H9 (cell line): ENCODE measurements at regions not wholly inside any gene's neighbourhood (a gene's known extent, or its start where the extent isn't known, plus 50 kb on each side); places are given as distances from the start of the nearest gene placed in this dataset.

Source experiments
- DNase-seq: peaks from one replicate; pipeline ENCODE4 v3.0.0-alpha.2; 2017
- H2AFZ ChIP-seq: one replicate; pipeline ENCODE4 v1.6.1; 2013; ENCODE audit warnings: mild to moderate bottlenecking, low read length, control low read depth, moderate library complexity
- H2AK5ac ChIP-seq: 2 replicates; pipeline ENCODE4 v1.6.1; 2013; ENCODE audit warnings: low read length, control low read depth, mixed read lengths; ENCODE audit not compliant: insufficient read length
- H2BK120ac ChIP-seq: one replicate; pipeline ENCODE4 v1.6.1; 2013; ENCODE audit warnings: low read depth, mild to moderate bottlenecking, low read length, control low read depth, inconsistent platforms; ENCODE audit not compliant: poor library complexity, severe bottlenecking
- H2BK12ac ChIP-seq: 2 replicates; pipeline ENCODE4 v1.6.1; 2013; ENCODE audit warnings: low read length, control low read depth, mixed read lengths, low read depth; ENCODE audit not compliant: insufficient read length
- H2BK15ac ChIP-seq: 2 replicates; pipeline ENCODE4 v1.6.1; 2013; ENCODE audit warnings: low read depth, low read length, control low read depth
- H2BK20ac ChIP-seq: one replicate; pipeline ENCODE4 v1.6.1; 2013; ENCODE audit warnings: low read depth, mild to moderate bottlenecking, low read length, control low read depth, inconsistent platforms; ENCODE audit not compliant: poor library complexity, severe bottlenecking
- H2BK5ac ChIP-seq: 2 replicates; pipeline ENCODE4 v1.6.1; 2013; ENCODE audit warnings: low read length, control low read depth, mixed read lengths; ENCODE audit not compliant: insufficient read length
- H3K14ac ChIP-seq: 2 replicates; pipeline ENCODE4 v1.6.1; 2013; ENCODE audit warnings: low read length, control low read depth; ENCODE audit not compliant: insufficient read depth
- H3K18ac ChIP-seq: 2 replicates; pipeline ENCODE4 v1.6.1; 2013; ENCODE audit warnings: low read depth, mild to moderate bottlenecking, mixed read lengths, low read length, control low read depth; ENCODE audit not compliant: insufficient read length
- H3K23ac ChIP-seq: 2 replicates; pipeline ENCODE4 v1.6.1; 2013; ENCODE audit warnings: low read length, control low read depth, mixed read lengths, low read depth; ENCODE audit not compliant: insufficient read length
- H3K23me2 ChIP-seq: 2 replicates; pipeline ENCODE4 v1.6.1; 2013; ENCODE audit warnings: low read depth, mild to moderate bottlenecking, mixed read lengths, low read length, control low read depth; ENCODE audit not compliant: insufficient read length, poor library complexity, severe bottlenecking
- H3K27ac ChIP-seq: 2 replicates; pipeline ENCODE4 v1.5.1; 2013; ENCODE audit warnings: low read length, control low read depth, mixed read lengths, low read depth; ENCODE audit not compliant: insufficient read length
- H3K27me3 ChIP-seq: 2 replicates; pipeline ENCODE4 v1.6.1; 2013; ENCODE audit warnings: low read length, control low read depth, inconsistent platforms; ENCODE audit not compliant: insufficient read depth
- H3K4ac ChIP-seq: 2 replicates; pipeline ENCODE4 v1.6.1; 2013; ENCODE audit warnings: low read depth, mild to moderate bottlenecking, control low read depth, inconsistent platforms, low read length, moderate library complexity
- H3K4me1 ChIP-seq: 2 replicates; pipeline ENCODE4 v1.6.1; 2013; ENCODE audit warnings: low read length, control low read depth, inconsistent platforms; ENCODE audit not compliant: insufficient read depth
- H3K4me2 ChIP-seq: 2 replicates; pipeline ENCODE4 v1.6.1; 2013; ENCODE audit warnings: low read length, control low read depth, mixed read lengths; ENCODE audit not compliant: insufficient read length, insufficient read depth
- H3K56ac ChIP-seq: 2 replicates; pipeline ENCODE4 v1.6.1; 2013; ENCODE audit warnings: low read depth, mild to moderate bottlenecking, mixed read lengths, low read length, control low read depth; ENCODE audit not compliant: insufficient read length
- H3K79me1 ChIP-seq: 2 replicates; pipeline ENCODE4 v1.6.1; 2013; ENCODE audit warnings: low read depth, mild to moderate bottlenecking, moderate library complexity, low read length, control low read depth, inconsistent platforms; ENCODE audit not compliant: insufficient read depth, poor library complexity, severe bottlenecking
- H3K79me2 ChIP-seq: 2 replicates; pipeline ENCODE4 v1.6.1; 2013; ENCODE audit warnings: low read length, control low read depth, inconsistent platforms; ENCODE audit not compliant: insufficient read depth
- H3K9ac ChIP-seq: 2 replicates; pipeline ENCODE4 v1.6.1; 2013; ENCODE audit warnings: low read length, control low read depth, mixed read lengths; ENCODE audit not compliant: insufficient read length; ENCODE audit errors: extremely low read depth
- H3K9me3 ChIP-seq: one replicate; pipeline ENCODE4 v1.6.1; 2013; ENCODE audit warnings: low read depth, low read length, inconsistent platforms; ENCODE audit not compliant: control insufficient read depth
- H3T11ph ChIP-seq: one replicate; pipeline ENCODE4 v1.6.1; 2013; ENCODE audit warnings: mild to moderate bottlenecking, low read length, control low read depth, inconsistent platforms
- H4K20me1 ChIP-seq: one replicate; pipeline ENCODE4 v1.6.1; 2013; ENCODE audit not compliant: control insufficient read depth, insufficient read length, insufficient read depth
- H4K5ac ChIP-seq: 2 replicates; pipeline ENCODE4 v1.6.1; 2013; ENCODE audit warnings: low read depth, mild to moderate bottlenecking, mixed read lengths, low read length, control low read depth; ENCODE audit not compliant: insufficient read length
- H4K8ac ChIP-seq: replicated peaks from 2 replicates; pipeline ENCODE4 v1.6.1; 2013; ENCODE audit warnings: low read length, control low read depth, mixed read lengths, low read depth; ENCODE audit not compliant: insufficient read length
- H4K91ac ChIP-seq: 2 replicates; pipeline ENCODE4 v1.6.1; 2013; ENCODE audit warnings: low read depth, mild to moderate bottlenecking, moderate library complexity, mixed read lengths, low read length, control low read depth; ENCODE audit not compliant: insufficient read length
- H3K27ac Mint-ChIP-seq, 3 experiments: 2 replicates in 2 of 3; 3 replicates in 1 of 3; pipeline ENCODE4 v1.8.0; 2020 to 2021; ENCODE audit warnings: mixed read lengths in 3 of 3, mild to moderate bottlenecking in 1 of 3, moderate library complexity in 1 of 3
- H3K27me3 Mint-ChIP-seq: 2 replicates; pipeline ENCODE4 v1.8.0; 2021; ENCODE audit warnings: low read depth, mild to moderate bottlenecking, moderate library complexity, mixed read lengths
- H3K36me3 Mint-ChIP-seq, 3 experiments: 2 replicates in 2 of 3; 3 replicates in 1 of 3; pipeline ENCODE4 v1.8.0; 2020 to 2021; ENCODE audit warnings: low read depth in 3 of 3, mixed read lengths in 3 of 3; ENCODE audit not compliant: insufficient read depth in 1 of 3
- H3K4me1 Mint-ChIP-seq, 2 experiments: 2 replicates each; pipeline ENCODE4 v1.8.0; 2020; ENCODE audit warnings: mixed read lengths in 2 of 2
- H3K4me3 Mint-ChIP-seq, 2 experiments: 2 replicates in 1 of 2; 3 replicates in 1 of 2; pipeline ENCODE4 v1.8.0; 2020 to 2021; ENCODE audit warnings: mild to moderate bottlenecking in 2 of 2, mixed read lengths in 2 of 2, moderate library complexity in 1 of 2
- H3K9me3 Mint-ChIP-seq, 2 experiments: 2 replicates in 1 of 2; 3 replicates in 1 of 2; pipeline ENCODE4 v1.8.0; 2020; ENCODE audit warnings: mild to moderate bottlenecking in 2 of 2, mixed read lengths in 2 of 2, moderate library complexity in 1 of 2
- WGBS: extraction: QIAGEN DNeasy Blood & Tissue Kit; methylation state at CpG from one replicate; pipeline ENCODE4 v1.1.7; 2013; ENCODE audit warnings: missing lambda C conversion rate, low lambda C conversion rate, mixed read lengths; ENCODE audit not compliant: insufficient read length; ENCODE audit errors: extremely low coverage; 5-methylcytosine and 5-hydroxymethylcytosine counted together
- TF ChIP-seq, protein P1 (sequence below): fragments of 200-600 bp; sonication (generic); conservative IDR thresholded peaks from 3 replicates; pipeline ENCODE4 v1.8.0; 2021; ENCODE audit warnings: antibody characterized with exemption, mild to moderate bottlenecking

DNA sequence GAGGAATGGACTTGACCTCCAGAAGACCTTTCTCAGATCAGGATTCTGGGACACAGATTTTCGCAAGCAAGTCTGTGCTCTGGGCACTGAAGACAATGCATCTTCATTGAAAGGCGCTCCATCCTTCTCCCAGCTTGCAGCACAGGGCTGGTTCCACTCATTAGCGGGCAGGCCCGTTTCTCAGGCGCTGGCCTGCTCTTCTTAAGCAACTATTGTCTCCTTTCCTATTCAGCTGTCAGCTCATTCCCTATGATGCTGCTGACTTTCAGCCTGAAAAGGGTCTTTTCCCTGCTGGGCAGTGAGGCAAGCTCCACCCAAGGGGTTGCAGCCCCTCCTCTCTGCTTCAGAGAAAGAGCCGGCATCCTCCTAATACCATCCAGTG is 91.9 kb upstream of the PLXNA2 start:
- Histone ChIP-seq H2AK5ac (no peak overlapping the region), H3K23me2 (no peaks in the 10 kb centered on the region), H2BK12ac (no peak overlapping the region), H3K9me3 (no peaks in the 10 kb centered on the region), H3K9ac (no peak overlapping the region), H4K5ac (no peak overlapping the region), H3K79me2 (no peaks in the 10 kb centered on the region), H3K4me1 (no peaks in the 10 kb centered on the region), H3K18ac (no peak overlapping the region), H3K4ac (no peak overlapping the region), H2BK20ac (no peak overlapping the region), H3K56ac (no peak overlapping the region), H4K91ac (no peak overlapping the region), H3T11ph (no peak overlapping the region), H4K20me1 (no peaks in the 10 kb centered on the region), H3K14ac (no peak overlapping the region), H2BK15ac (no peak overlapping the region), H2BK5ac (no peak overlapping the region), H3K4me2 (no peak overlapping the region), H3K23ac (no peak overlapping the region), H4K8ac (no peak overlapping the region), H3K79me1 (no peaks in the 10 kb centered on the region), H2AFZ (no peak overlapping the region), H2BK120ac (no peak overlapping the region), H3K27ac (no peak overlapping the region), H3K27me3 (no peaks in the 10 kb centered on the region)
- Mint-ChIP-seq H3K4me1 (peaks cover 10 to 20% of the 10 kb centered on the region in 2 experiments), H3K9me3 (no peaks in the 10 kb centered on the region; a peak in 1 of 5 replicates), H3K27ac (no peak overlapping the region), H3K4me3 (no peak overlapping the region), H3K36me3 (no peaks in the 10 kb centered on the region), H3K27me3 (peaks cover 15% of the 10 kb centered on the region)
- no CpG with 5 or more reads among the region's 6 CpGs for WGBS
- no peak for DNase-seq
- TF ChIP-seq, protein P1, sequence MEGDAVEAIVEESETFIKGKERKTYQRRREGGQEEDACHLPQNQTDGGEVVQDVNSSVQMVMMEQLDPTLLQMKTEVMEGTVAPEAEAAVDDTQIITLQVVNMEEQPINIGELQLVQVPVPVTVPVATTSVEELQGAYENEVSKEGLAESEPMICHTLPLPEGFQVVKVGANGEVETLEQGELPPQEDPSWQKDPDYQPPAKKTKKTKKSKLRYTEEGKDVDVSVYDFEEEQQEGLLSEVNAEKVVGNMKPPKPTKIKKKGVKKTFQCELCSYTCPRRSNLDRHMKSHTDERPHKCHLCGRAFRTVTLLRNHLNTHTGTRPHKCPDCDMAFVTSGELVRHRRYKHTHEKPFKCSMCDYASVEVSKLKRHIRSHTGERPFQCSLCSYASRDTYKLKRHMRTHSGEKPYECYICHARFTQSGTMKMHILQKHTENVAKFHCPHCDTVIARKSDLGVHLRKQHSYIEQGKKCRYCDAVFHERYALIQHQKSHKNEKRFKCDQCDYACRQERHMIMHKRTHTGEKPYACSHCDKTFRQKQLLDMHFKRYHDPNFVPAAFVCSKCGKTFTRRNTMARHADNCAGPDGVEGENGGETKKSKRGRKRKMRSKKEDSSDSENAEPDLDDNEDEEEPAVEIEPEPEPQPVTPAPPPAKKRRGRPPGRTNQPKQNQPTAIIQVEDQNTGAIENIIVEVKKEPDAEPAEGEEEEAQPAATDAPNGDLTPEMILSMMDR, result no peak
